GM19395 (cell line): ENCODE measurements at regions not wholly inside any gene's neighbourhood (a gene's known extent, or its start where the extent isn't known, plus 50 kb on each side); places are given as distances from the start of the nearest gene placed in this dataset.
"Not testable (repeated sequence)": the region's sequence is repeated elsewhere in the genome, so short reads cannot be mapped to it uniquely, and the experiment has no call there.

ENCODE experiments used
- ATAC-seq: cut with Tn5 transposase; IDR thresholded peaks from one replicate; pipeline ENCODE4 v1.9.1; 2021; ENCODE audit warnings: mild to moderate bottlenecking, moderate library complexity; ENCODE audit not compliant: unreplicated experiment

DNA sequence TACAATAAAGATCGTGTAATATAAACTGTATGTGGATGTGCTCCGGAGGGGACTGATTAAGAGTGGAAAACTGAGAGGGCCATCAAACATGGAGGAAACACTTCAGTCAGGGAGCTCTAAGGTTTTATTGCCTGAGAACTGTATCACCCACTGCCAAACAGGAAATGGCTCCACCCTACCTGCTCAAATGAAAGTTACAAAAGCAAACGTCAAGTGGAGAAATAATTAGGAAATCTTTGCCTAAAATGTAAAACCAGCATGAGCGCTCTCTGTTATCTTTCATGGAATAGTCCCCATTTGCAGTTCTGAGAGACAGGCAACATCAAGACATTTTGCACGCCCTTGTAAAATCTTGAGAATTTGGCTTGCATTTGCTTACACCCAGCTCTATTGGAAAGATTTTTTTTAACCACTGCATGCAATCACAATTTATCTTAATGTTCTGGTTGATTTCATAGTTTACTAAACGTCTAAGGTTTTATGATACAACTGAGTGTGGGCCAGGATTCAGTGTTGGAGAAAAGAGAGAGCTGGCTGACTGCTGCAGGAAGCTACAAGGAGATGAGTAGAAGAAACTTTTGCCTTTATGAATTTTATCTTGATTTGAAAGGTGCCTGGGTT, 344.0 kb upstream of the PRICKLE1 start:
- no peak for ATAC-seq

DNA sequence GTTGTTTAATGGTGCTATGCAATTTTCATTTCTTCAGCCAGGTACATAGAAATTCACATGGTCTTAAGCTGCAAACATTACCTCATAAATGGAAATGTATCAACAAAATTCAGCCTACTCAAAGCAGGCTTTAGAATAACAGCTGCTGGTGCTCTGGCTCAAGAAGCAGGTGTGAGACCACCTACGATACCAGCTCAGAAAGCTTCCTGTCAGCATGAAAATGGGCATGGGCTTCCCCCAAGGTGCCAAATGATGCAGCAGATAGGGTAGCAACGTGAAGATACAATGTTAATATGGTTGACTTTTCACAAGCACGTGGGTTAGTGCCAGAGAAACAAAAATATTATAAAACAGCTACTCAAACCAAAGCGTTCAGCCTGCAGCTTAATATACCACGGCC, 343.4 kb upstream of the PRICKLE1 start:
- no peak for ATAC-seq

DNA sequence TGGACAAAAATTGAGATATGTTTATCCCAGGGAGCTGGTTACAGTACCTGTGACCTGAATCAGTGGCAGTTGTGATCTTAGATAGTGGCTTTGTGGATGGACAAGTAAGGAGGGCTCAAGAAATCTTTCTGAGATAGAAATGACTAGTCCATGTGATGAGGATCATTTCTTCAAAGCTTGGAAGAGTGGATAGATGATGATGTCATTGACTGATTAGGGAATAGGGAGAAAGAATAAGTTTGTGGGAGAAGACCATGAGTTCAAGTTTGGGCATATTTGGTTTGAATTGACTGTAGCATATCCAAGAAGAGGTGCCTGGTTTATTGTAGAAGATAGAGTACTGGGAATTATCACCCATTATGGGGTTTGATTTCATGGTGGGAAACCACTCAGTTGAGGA, 336.7 kb upstream of the PRICKLE1 start:
- no peak for ATAC-seq

DNA sequence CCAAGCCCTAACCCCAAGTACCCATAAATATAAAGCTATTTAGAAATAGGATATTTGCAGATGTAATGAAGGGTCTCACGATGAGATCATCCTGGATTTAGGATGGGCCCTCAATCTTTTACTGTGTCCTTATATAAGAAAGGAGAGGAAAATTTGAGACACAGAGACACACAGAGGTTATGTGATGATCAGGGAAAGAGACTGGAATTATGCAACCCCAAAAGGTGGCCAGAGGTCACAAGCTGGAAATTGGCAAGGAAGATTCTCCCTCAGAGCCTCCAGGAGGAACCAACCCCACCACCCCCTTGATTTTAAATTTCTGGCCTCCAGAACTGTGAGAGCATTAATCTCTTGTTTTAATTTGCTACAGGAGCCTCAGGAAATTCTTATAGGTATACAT, 334.9 kb upstream of the PRICKLE1 start:
- ATAC-seq = no peak

DNA sequence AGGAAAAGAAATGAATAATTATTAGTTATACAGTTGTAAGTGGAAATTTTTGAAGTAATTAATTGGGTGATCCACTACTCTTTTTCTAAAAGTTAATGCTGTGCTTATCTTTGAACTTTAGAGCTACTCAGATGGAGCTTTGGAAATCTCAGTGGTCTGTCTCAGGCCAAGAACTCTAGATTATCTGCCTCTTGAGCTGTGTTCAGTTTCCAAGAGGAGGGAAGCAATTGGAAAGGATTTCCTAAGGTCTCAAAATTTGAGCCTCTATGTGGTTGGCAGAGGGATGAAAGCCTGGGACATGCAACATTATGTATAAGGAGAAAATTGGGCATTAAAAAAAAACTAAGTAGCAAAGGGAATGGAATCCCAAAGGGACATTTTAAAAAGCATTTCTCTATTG, 334.0 kb upstream of the PRICKLE1 start:
- no peak for ATAC-seq

DNA sequence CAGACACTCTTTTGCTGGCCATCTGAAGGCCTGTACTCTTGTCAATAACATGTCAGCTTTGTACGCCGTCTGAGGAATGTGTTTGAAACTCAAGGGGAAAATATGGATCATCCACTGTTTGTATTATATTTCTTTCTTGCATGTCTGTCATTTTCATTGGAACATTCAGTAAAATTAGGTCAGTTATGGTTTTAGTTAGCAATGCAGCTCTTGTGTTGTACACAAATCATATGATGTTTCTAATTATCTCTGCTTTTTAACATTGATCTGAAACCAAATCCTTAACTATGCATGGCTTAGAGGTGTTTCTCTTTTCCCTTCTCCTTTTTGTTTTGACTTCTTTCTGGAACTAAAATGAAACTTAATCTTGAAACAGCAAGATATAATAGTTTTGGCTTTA, 333.6 kb upstream of the PRICKLE1 start:
- ATAC-seq = no peak

DNA sequence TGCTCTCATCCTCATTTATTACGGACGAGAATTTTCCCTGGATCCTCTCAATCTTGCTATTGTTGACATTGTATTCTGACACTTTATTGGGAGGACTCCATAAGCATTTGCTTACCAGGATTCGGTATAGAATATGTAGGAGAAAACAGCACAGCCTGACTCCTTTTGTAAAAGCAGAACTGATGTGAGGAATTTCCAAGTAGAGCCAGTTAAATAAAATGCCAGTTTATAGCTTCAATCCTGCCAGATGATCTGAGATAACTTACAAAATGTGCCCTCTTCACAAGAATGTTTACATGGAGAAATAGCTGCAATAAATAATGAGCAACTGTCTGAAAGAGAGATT, 332.9 kb upstream of the PRICKLE1 start:
- no peak for ATAC-seq

DNA sequence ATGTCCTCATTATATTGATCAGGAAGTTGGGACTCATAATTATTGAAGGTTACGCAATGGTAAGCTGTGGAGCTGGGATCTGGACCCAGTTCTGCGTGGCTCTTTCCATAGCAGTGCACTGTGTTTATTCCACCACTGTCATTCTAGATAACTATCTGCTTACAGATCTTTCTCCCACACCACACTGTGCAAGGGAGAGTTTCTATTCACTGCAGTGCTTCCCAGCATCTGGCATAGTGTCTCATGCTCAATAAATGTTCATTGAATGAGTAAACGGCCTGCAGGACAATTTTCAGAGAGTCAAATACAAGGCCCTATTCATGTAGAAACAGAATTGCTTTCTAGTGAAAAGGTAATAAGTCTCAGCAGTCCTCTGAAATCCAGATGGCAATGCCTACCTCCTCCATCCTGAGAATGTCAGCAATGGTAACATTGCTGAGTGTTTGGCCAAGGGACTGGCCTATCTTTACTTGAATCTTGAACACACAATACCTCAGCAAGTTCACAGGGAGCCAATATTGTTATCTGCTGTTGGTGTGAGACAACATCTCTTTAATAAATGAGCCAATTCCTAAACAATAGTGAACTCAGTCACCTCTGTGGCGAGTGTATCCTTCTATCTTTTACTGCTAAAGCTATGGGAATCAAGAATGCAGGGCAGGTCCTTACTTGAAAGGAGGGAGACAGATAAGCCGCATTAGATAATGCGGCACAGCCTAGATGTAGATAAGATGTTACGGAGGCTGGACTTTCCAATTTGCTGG, 332.4 kb upstream of the PRICKLE1 start:
- no peak for ATAC-seq

DNA sequence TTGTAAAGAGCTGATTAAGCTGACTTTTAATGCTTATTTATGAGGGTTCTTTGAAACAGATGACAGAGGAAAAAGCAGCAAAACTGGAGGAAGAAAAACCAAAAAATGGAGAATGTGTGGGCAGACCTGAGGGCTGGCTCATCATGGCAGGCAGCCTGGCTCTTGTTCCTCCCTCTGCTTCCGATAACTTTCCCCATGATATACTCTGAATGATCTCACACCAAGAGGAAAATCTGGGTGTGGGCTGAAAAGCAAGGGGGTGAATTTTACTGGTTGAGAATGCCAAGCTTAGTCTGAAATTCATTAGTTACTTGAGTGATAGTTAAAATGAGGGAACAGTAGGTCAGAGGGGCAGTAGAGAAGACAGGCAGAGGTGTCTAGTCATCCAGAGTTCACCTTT, 330.1 kb upstream of the PRICKLE1 start:
- ATAC-seq = no peak

DNA sequence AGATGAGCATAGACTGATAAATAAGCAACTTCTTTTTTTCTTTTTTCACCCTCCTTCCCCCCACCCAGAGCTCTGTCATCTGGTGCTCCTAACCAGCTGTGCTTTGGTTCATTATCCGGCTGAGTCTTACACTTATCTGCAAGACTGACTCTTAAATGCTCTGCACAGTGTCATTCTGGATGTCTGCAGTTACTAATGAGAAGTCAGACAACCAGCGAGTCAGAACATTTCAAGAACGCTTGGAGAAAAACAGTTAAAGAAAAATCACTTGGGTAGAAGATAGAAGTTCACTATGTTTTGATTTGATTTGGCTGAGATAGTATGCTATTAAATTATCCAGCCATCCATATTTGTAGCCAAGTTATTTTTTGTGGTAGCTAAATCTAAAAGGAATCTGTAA, 328.9 kb upstream of the PRICKLE1 start:
- no peak for ATAC-seq

DNA sequence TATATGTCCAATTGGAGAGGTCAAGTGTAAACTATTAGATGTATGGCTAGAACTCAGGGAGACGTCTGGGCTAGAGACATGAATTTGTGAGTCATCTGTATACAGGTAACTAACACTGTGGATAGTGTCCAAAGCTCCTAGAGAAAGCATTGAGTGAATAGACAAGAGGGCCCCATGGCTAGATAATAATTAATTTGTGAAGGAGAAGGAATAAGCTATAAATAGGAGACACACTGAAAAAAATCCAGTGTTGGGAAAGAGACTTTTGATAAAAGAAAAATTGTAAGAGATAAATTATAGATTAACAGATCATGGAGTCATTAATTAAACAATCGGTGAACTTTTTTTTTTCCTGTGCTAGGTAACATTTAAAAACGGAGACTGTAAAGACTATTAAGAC, 326.6 kb upstream of the PRICKLE1 start:
- no peak for ATAC-seq

DNA sequence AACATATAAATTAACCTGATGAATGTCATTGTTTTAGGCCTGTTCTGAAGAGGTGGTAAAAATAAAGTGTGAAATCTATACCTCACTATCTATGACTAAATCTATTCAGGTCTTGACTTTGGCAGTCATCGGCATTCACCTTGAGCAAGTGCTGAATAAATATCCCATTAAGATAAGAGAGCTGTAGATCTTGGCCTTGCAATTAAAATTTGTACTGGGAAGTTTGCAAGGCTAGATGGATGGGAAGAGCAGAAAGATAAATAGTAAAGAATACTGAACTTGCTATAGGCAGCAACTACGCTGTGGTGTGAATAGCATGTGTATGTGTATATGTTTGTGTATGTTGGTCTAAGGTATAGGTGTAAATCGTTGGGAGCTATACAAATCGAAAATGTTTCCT, 325.9 kb upstream of the PRICKLE1 start:
- ATAC-seq = no peak

DNA sequence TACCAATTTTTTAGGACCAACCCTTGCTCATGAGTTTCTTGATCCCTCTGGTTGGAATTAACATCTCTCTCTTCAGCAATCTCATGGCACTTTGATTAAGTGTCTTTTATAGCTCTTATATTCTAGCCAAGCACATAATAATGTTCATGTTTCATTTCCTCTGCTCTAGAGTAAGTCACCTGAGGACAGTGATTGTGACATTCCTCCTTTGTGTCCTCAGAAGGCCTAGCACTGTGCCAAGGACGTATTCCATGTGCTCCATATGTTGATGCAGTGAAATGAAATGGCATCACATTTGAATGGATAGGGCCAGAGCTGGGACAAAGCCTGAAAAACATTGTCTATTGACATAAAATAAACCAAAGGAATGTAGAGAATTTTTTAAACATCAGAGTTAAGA, 322.8 kb upstream of the PRICKLE1 start:
- ATAC-seq = no peak

DNA sequence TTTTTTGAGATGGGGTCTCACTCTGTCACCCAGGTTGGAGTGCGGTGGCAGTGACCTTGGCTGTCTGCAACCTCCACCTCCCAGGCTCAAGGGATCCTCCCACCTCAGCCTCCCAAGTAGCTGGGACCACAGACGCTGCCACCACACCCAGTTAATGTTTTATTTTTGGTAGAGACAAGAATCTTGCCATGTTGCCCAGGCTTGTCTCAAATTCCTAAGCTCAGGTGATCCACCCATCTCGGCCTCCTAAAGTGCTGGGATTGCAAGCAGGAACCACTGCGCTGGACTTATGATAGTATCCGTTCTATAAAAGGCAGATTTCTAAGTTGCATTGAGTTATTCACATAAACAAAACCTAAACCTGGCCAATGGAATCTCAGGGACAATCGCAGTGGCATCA, 321.1 kb upstream of the PRICKLE1 start:
- no peak for ATAC-seq

DNA sequence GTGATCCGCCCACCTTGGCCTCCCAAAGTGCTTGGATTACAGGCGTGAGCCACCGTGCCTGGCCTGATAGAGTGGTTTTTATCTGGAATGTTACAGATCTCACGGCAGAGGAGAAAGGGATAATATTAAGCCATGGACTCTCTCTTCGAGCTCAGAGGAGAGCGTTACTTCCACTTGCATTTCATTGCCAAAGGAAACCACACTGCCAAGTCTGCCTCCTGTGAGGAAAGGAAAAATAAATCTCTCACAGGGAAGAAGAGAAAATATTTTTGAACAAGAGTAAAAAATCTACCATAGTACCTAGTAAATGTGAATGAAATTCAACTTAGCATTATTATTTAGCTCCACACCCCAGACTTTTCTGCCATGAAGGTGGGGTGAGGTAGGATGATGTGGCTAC, 319.2 kb upstream of the PRICKLE1 start:
- no peak for ATAC-seq

DNA sequence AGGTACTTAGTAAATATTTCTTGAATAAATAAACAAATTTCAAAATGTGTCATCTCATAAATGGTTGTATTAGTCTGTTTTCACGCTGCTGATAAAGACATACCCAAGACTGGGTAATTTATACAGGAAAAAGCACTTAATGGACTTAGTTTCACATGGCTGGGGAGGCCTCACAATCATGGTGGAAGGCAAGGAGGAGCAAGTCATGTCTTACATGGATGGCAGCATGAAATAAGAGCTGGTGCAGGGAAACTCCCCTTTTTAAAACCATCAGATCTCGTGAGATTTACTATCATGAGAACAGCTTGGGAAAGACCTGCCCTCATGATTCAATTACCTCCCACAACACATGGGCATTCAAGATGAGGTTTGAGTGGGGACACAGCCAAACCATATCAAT, 317.3 kb upstream of the PRICKLE1 start:
- ATAC-seq = not testable (repeated sequence)

DNA sequence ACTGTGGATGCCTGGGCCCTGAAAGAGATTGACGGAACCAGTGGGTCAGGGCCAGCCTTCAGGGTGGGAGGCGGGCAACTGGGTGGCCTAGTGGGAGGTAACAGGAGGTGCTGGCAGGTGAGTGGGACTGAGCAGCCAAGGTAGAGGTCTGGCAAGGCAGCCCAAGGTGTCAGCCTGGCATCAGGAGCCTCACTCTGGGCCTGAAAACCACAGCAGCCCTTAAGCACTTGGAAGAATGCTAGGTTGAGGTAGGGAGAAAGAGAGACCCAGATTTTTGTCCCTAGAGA, 315.8 kb upstream of the PRICKLE1 start:
- ATAC-seq = no peak

DNA sequence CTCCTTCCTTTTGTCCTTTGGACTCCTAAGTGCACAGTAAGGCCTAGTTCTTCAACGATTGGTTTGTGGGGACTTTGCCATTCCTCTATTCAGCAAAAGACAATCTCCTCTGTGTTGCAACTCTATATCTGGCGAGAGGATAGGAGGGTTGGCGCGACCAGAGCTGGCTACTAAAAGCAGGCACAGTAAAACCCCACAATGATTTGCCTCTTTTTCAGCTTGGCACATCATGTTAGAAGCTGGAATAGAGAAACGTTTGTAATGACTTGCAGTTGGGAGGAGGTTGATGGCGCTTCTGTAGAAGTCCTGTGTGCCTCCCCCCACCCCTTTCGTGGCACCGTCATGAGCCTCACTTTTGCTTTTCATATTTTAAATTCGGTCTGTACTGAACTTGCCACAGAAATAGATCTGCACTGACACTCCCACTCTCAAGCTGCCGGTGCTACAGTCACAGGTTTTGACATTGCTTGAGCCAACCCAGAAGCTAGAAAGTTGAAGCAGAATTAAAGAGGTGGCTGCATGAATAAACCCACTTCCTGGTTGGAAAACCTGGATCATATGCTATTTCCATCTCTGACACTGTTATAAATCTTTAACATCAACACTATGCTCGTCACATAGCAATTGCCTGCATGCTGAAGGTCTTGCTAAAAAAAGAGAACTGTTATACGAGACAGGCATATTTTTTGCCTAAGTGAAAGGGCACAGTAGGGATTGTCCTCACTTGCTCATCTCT, 315.3 kb upstream of the PRICKLE1 start:
- ATAC-seq = no peak

DNA sequence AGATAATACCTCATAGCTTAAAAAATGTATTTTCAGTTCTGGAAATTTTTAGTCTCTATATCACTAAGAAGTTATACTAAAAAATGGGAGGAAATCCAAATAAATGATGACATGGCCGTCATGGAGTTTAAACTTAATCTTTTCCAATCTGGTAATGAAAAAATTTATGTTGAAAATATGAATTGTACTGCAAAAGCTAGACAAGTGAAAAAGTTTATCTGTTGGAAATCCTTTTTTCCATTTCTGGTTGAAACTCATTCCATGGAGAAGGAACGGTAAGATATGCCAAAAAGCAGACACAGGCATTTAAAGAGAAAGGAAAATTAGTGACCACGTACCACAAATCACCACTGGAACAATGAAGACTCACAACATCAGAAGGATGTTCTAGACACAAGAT, 314.2 kb upstream of the PRICKLE1 start:
- no peak for ATAC-seq

DNA sequence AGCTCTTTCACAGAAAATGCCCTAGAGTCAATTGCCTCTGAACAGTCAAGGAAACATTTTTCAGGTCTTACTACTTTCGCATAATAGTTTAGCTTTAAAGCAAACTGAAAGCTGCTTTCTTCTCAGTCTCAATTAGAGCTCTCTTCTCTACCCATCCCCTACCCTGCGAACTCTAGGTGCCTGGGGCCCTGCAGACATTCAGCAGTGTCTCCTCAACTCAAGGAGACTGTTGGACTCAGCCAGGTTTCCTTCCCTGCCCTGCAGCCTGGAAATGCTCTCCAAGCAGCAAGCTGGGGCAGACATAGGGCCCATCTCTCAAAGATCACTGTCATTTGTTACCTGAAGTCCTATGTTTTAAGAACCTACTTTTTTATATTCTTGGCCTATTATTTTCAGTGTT, 312.5 kb upstream of the PRICKLE1 start:
- ATAC-seq = no peak

DNA sequence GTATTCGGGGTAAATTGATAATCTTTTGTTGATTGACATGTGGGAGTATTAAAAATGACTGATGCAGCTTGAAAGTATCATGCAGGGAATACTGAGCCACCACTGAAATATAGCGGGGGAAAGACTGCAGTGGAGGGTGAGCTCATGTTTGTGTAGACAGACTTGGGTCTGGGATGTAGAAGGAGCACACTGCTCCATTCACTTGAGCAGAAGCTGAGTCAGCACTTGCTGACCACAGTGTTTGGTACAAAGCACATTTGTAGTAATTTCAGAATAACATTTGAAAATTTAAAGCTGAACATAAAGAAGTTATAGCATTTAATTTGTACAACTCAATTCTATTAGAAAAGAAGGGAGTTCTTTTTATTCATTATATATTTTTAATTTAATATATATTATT, 304.3 kb upstream of the PRICKLE1 start:
- ATAC-seq = no peak

DNA sequence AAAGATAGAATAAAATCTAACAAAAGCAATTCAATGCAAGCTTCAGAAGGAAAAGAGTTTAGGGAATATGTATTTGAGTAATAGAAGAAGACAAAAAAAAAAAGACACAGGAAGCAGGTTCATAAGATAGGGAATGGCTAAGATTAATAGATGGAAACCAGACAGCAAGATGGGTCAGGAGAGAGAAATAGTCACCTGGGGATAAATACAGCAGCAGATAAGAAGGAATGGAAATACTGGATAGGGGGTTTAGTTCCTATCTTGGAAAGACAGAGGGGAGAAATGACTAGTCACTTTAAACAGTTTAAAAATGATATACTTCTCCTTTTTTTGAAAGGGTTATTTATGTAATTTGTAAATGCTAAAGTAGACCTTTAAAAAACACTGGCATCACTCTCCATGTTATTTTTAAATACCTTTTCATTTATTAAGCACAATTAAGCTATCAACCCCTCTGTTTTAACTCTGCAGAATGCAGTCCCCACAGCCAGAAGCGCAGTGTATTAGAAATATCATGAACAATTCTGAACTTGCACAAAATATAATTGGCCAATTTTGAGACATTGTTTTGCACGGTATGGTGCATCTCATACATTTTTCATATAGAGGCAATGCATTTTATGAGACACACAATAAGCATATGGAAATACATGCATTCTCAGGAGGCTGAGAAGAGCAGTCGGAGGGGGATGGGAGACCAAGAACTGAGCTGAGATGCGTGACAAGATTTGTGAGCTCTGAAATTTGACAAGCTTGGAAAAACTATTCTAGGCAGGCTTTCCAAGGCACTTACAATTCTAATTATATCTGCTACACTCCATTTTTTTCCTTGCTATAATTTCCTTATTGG, 303.4 kb upstream of the PRICKLE1 start:
- ATAC-seq = no peak
